ENCODE measurements at regions not wholly inside any gene's neighbourhood (a gene's known extent, or its start where the extent isn't known, plus 50 kb on each side); places are given as distances from the start of the nearest gene placed in this dataset.
"Not testable (repeated sequence)": the region's sequence is repeated elsewhere in the genome, so short reads cannot be mapped to it uniquely, and the experiment has no call there.

- intact Hi-C loops (cut with DNase I) = no loop called here
- ATAC-seq = no peak
- no peak for DNase-seq (ENCODE audit: low spot score)
Observed at GRCh38 chr2:107743274-107743673, 83.4 kb upstream of the RGPD4 start.

- DNase-seq (ENCODE audit: low spot score) (no peak), ATAC-seq (no peak)
- intact Hi-C loops (cut with DNase I) = no loop called here
Observed at GRCh38 chr2:107745100-107745499, 81.6 kb upstream of the RGPD4 start.

GRCh38 chr2:107746552-107747198 is 80.0 kb upstream of the RGPD4 start:
- intact Hi-C loops (cut with DNase I); ATAC-seq; DNase-seq (ENCODE audit: low spot score): not testable (repeated sequence)

- ATAC-seq; intact Hi-C loops (cut with DNase I); DNase-seq (ENCODE audit: low spot score): not testable (repeated sequence)
Observed at GRCh38 chr2:107747199-107747963, 79.3 kb upstream of the RGPD4 start.

- DNase-seq (ENCODE audit: low spot score) = no peak
- intact Hi-C loops (cut with DNase I) = no loop called here
- no peak for ATAC-seq
Observed at GRCh38 chr2:107747964-107748583, 78.6 kb upstream of the RGPD4 start.

- no peak for DNase-seq (ENCODE audit: low spot score)
- intact Hi-C loops (cut with DNase I) = no loop called here
- no peak for ATAC-seq
Observed at GRCh38 chr2:107751936-107752335, 74.8 kb upstream of the RGPD4 start.

- intact Hi-C loops (cut with DNase I); DNase-seq (ENCODE audit: low spot score); ATAC-seq: not testable (repeated sequence)
Observed at GRCh38 chr2:107753806-107754205, 72.9 kb upstream of the RGPD4 start.

GRCh38 chr2:107757223-107757622 is 69.5 kb upstream of the RGPD4 start:
- DNase-seq (ENCODE audit: low spot score) (no peak), ATAC-seq (no peak)
- intact Hi-C loops (cut with DNase I) = no loop called here

- DNase-seq (ENCODE audit: low spot score) = no peak
- intact Hi-C loops (cut with DNase I) = no loop called here
- no peak for ATAC-seq
Observed at GRCh38 chr2:107760620-107761364, 65.9 kb upstream of the RGPD4 start.

- ATAC-seq (no peak), DNase-seq (ENCODE audit: low spot score) (no peak)
- intact Hi-C loops (cut with DNase I) = no loop called here
Observed at GRCh38 chr2:107772353-107772752, 54.3 kb upstream of the RGPD4 start.

GRCh38 chr2:107775211-107775610 is 51.5 kb upstream of the RGPD4 start:
- intact Hi-C loops (cut with DNase I) = no loop called here
- ATAC-seq (no peak), DNase-seq (ENCODE audit: low spot score) (no peak)

- ATAC-seq (no peak), DNase-seq (ENCODE audit: low spot score) (no peak)
- intact Hi-C loops (cut with DNase I) = no loop called here
Observed at GRCh38 chr2:107775791-107776190, 50.9 kb upstream of the RGPD4 start.

- intact Hi-C loops (cut with DNase I) = no loop called here
- no peak for ATAC-seq
- DNase-seq (ENCODE audit: low spot score) = no peak
Observed at GRCh38 chr2:107776362-107776761, 50.3 kb upstream of the RGPD4 start.
